WTC11 (cell line): ENCODE measurements at regions not wholly inside any gene's neighbourhood (a gene's known extent, or its start where the extent isn't known, plus 50 kb on each side); places are given as distances from the start of the nearest gene placed in this dataset.

Experiments used
- ATAC-seq: fragments of 200-7000 bp; cut with Tn5 transposase; 2 replicates; pipeline ENCODE4 v1.10.0; 2021; ENCODE audit warnings: mild to moderate bottlenecking, moderate library complexity
- CTCF ChIA-PET: fragments of 300-600 bp; sonication (Branson Sonifier 250); formaldehyde crosslinking; loops from one replicate; lab custom pipeline; 2021; ENCODE audit warnings: antibody characterized with exemption; lab: Charles Lee
- POLR2A ChIA-PET: fragments of 350-600 bp; sonication (Branson Sonifier 250); formaldehyde crosslinking; loops from one replicate; lab custom pipeline; 2021; ENCODE audit warnings: antibody characterized with exemption; lab: Charles Lee
- DNase-seq: peaks from one replicate; pipeline ENCODE4 v3.0.0; 2021; ENCODE audit warnings: low spot score
- H3K27ac Mint-ChIP-seq: 2 replicates; pipeline ENCODE4 v1.8.0; 2021; ENCODE audit warnings: mixed read lengths
- H3K27me3 Mint-ChIP-seq: 2 replicates; pipeline ENCODE4 v1.8.0; 2021; ENCODE audit warnings: low read depth, mild to moderate bottlenecking, moderate library complexity, mixed read lengths
- H3K36me3 Mint-ChIP-seq: 2 replicates; pipeline ENCODE4 v1.8.0; 2021; ENCODE audit warnings: mixed read lengths
- H3K4me1 Mint-ChIP-seq: 2 replicates; pipeline ENCODE4 v1.8.0; 2022; ENCODE audit warnings: mixed read lengths
- H3K4me3 Mint-ChIP-seq: 2 replicates; pipeline ENCODE4 v1.8.0; 2021; ENCODE audit warnings: mild to moderate bottlenecking, moderate library complexity, mixed read lengths
- H3K9me3 Mint-ChIP-seq: 2 replicates; pipeline ENCODE4 v1.8.0; 2021; ENCODE audit warnings: mixed read lengths
- ATF1 ChIP-seq: sonication (generic); formaldehyde crosslinking; IDR thresholded peaks from 2 replicates; pipeline ENCODE4 v1.8.1; 2023; ENCODE audit warnings: mild to moderate bottlenecking, moderate library complexity, missing genetic modification reagents
- EMX1 ChIP-seq: fragments of 250-450 bp; sonication (Bioruptor Pico); IDR thresholded peaks from 2 replicates; pipeline ENCODE4 v1.8.0; 2021; ENCODE audit warnings: mild to moderate bottlenecking
- GABPB1 ChIP-seq: sonication (generic); formaldehyde crosslinking; IDR thresholded peaks from 2 replicates; pipeline ENCODE4 v1.8.1; 2023; ENCODE audit warnings: mild to moderate bottlenecking, missing genetic modification reagents
- GTF2I ChIP-seq: fragments of 250-450 bp; sonication (Bioruptor Pico); conservative IDR thresholded peaks from 2 replicates; pipeline ENCODE4 v1.4.0; 2021; ENCODE audit warnings: mild to moderate bottlenecking
- MXD4 ChIP-seq: fragments of 250-450 bp; sonication (Bioruptor Pico); IDR thresholded peaks from 2 replicates; pipeline ENCODE4 v1.8.0; 2021; ENCODE audit warnings: mild to moderate bottlenecking, moderate library complexity, borderline replicate concordance
- NFATC4 ChIP-seq: fragments of 250-450 bp; sonication (Bioruptor Pico); IDR thresholded peaks from 2 replicates; pipeline ENCODE4 v1.9.0; 2021; ENCODE audit warnings: mild to moderate bottlenecking
- NR1H2 ChIP-seq: sonication (generic); formaldehyde crosslinking; IDR thresholded peaks from 2 replicates; pipeline ENCODE4 v1.9.0; 2021; ENCODE audit warnings: mild to moderate bottlenecking, moderate library complexity, missing genetic modification reagents
- PRRX2 ChIP-seq: fragments of 250-450 bp; sonication (Bioruptor Pico); IDR thresholded peaks from 2 replicates; pipeline ENCODE4 v1.8.0; 2021; ENCODE audit warnings: mild to moderate bottlenecking
- SMAD3 ChIP-seq: sonication (generic); formaldehyde crosslinking; IDR thresholded peaks from 2 replicates; pipeline ENCODE4 v1.8.0; 2022; ENCODE audit warnings: missing genetic modification reagents, mild to moderate bottlenecking, borderline replicate concordance
- TEAD4 ChIP-seq: sonication (generic); formaldehyde crosslinking; IDR thresholded peaks from 2 replicates; pipeline ENCODE4 v1.8.0; 2022; ENCODE audit warnings: mild to moderate bottlenecking, missing genetic modification reagents
- ZBTB21 ChIP-seq: sonication (generic); formaldehyde crosslinking; IDR thresholded peaks from 2 replicates; pipeline ENCODE4 v1.8.1; 2023; ENCODE audit warnings: mild to moderate bottlenecking, missing genetic modification reagents, borderline replicate concordance
- ZNF138 ChIP-seq: sonication (generic); formaldehyde crosslinking; conservative IDR thresholded peaks from 2 replicates; pipeline ENCODE4 v1.8.1; 2022; ENCODE audit warnings: mild to moderate bottlenecking, moderate library complexity, missing genetic modification reagents
- ZNF416 ChIP-seq: fragments of 250-450 bp; sonication (Bioruptor Pico); IDR thresholded peaks from 2 replicates; pipeline ENCODE4 v1.9.0; 2021; ENCODE audit warnings: mild to moderate bottlenecking, inconsistent platforms
- TF ChIP-seq, protein P1 (sequence below): sonication (generic); formaldehyde crosslinking; IDR thresholded peaks from 2 replicates; pipeline ENCODE4 v1.8.0; 2022; ENCODE audit warnings: mild to moderate bottlenecking, missing genetic modification reagents
- TF ChIP-seq, protein P2 (sequence below): sonication (generic); formaldehyde crosslinking; IDR thresholded peaks from 2 replicates; pipeline ENCODE4 v1.8.0; 2023; ENCODE audit warnings: mild to moderate bottlenecking, missing genetic modification reagents
- TF ChIP-seq, protein P3 (sequence below): sonication (generic); formaldehyde crosslinking; IDR thresholded peaks from 2 replicates; pipeline ENCODE4 v1.8.1; 2023; ENCODE audit warnings: mild to moderate bottlenecking, missing genetic modification reagents
- TF ChIP-seq, protein P4 (sequence below): sonication (generic); formaldehyde crosslinking; conservative IDR thresholded peaks from 2 replicates; pipeline ENCODE4 v1.8.1; 2022; ENCODE audit warnings: mild to moderate bottlenecking, missing genetic modification reagents
- TF ChIP-seq, protein P5 (sequence below): sonication (generic); formaldehyde crosslinking; IDR thresholded peaks from 2 replicates; pipeline ENCODE4 v1.8.1; 2022; ENCODE audit warnings: missing genetic modification reagents, borderline replicate concordance
- TF ChIP-seq, protein P6 (sequence below): sonication (generic); formaldehyde crosslinking; IDR thresholded peaks from 2 replicates; pipeline ENCODE4 v1.8.1; 2022; ENCODE audit warnings: low read depth, missing genetic modification reagents, borderline replicate concordance
- TF ChIP-seq, protein P7 (sequence below): fragments of 250-450 bp; sonication (Bioruptor Pico); IDR thresholded peaks from 2 replicates; pipeline ENCODE4 v1.9.0; 2021; ENCODE audit warnings: mild to moderate bottlenecking, borderline replicate concordance

DNA sequence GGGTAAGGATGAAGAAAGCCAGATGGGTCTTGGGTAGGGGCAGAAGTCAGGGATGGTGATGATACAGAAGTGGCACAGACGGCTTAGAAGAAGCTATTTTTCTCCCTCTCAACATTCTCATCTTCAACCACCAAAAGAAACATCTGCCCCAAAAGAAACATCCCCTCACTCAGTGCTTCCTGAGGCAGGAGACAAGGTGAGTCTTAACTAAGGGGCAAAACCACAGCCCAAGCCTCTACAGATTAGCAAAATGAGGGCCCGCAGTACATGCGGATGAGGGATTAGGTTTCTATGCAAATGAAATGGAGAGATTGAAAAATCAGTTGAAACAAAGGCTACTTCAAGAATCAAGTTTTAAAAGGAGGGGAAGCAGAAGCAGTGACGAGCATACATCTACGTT is 241.3 kb upstream of the CCDC196 start:
- H3K27me3 Mint-ChIP-seq, result no peaks in the 10 kb centered on the region; the same call in 1 of the 2 replicates
- POLR2A ChIA-PET, result interaction anchor here (0.6 kb wide), 1 partner anchor 1810 kb away, joined by 5 read pairs; no protein-coding TSS in a partner anchor
- CTCF ChIA-PET, result interaction anchor here (0.6 to 2.1 kb wide), 2 partner anchors 10 to 71 kb away, joined by 3 to 8 read pairs; no protein-coding TSS in a partner anchor
- H3K36me3 Mint-ChIP-seq, result no peaks in the 10 kb centered on the region
- TF ChIP-seq EMX1 (CRISPR knock-in tag), result no peak
- TF ChIP-seq, protein P1, sequence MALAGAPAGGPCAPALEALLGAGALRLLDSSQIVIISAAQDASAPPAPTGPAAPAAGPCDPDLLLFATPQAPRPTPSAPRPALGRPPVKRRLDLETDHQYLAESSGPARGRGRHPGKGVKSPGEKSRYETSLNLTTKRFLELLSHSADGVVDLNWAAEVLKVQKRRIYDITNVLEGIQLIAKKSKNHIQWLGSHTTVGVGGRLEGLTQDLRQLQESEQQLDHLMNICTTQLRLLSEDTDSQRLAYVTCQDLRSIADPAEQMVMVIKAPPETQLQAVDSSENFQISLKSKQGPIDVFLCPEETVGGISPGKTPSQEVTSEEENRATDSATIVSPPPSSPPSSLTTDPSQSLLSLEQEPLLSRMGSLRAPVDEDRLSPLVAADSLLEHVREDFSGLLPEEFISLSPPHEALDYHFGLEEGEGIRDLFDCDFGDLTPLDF (CRISPR knock-in tag), result no peak
- TF ChIP-seq PRRX2 (CRISPR knock-in tag), result no peak
- no peak for TF ChIP-seq ZNF138
- TF ChIP-seq, protein P2, sequence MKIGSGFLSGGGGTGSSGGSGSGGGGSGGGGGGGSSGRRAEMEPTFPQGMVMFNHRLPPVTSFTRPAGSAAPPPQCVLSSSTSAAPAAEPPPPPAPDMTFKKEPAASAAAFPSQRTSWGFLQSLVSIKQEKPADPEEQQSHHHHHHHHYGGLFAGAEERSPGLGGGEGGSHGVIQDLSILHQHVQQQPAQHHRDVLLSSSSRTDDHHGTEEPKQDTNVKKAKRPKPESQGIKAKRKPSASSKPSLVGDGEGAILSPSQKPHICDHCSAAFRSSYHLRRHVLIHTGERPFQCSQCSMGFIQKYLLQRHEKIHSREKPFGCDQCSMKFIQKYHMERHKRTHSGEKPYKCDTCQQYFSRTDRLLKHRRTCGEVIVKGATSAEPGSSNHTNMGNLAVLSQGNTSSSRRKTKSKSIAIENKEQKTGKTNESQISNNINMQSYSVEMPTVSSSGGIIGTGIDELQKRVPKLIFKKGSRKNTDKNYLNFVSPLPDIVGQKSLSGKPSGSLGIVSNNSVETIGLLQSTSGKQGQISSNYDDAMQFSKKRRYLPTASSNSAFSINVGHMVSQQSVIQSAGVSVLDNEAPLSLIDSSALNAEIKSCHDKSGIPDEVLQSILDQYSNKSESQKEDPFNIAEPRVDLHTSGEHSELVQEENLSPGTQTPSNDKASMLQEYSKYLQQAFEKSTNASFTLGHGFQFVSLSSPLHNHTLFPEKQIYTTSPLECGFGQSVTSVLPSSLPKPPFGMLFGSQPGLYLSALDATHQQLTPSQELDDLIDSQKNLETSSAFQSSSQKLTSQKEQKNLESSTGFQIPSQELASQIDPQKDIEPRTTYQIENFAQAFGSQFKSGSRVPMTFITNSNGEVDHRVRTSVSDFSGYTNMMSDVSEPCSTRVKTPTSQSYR (CRISPR knock-in tag), result no peak
- TF ChIP-seq, protein P3, sequence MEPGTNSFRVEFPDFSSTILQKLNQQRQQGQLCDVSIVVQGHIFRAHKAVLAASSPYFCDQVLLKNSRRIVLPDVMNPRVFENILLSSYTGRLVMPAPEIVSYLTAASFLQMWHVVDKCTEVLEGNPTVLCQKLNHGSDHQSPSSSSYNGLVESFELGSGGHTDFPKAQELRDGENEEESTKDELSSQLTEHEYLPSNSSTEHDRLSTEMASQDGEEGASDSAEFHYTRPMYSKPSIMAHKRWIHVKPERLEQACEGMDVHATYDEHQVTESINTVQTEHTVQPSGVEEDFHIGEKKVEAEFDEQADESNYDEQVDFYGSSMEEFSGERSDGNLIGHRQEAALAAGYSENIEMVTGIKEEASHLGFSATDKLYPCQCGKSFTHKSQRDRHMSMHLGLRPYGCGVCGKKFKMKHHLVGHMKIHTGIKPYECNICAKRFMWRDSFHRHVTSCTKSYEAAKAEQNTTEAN (CRISPR knock-in tag), result no peak
- no peaks in the 10 kb centered on the region for H3K9me3 Mint-ChIP-seq
- H3K4me3 Mint-ChIP-seq, result no peak overlapping the region
- peaks cover 14% of the 10 kb centered on the region for H3K4me1 Mint-ChIP-seq
- no peak for DNase-seq
- ATAC-seq, result no peak
- H3K27ac Mint-ChIP-seq, result no peak overlapping the region

DNA sequence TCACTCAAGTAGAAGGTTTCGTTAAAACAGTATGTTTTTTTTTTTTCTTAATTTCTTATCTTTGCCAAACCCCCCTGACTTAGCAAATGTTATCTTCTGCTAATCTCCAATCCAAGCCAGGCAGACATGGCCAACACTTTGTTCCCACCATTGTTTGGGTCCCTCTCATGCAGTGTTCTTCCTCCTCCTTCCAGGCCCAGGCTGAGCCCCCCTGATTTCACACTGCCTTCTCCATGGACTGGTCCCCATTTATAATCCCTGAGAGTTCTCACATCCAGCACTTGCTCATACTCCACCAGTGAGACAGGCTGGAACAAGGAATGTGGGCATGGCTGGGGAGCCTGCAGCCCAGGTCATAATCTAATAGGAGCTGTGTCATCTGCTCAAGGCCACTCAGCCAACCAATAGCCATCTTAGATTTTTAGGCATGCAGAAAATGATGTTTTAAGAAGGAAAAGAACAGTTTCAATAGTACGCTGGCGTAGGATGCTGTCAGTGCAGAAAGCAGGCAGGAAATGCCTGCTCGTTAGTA is 238.4 kb upstream of the CCDC196 start:
- Mint-ChIP-seq H3K27ac (no peak overlapping the region), H3K36me3 (no peaks in the 10 kb centered on the region), H3K4me1 (peaks cover 14% of the 10 kb centered on the region), H3K9me3 (no peaks in the 10 kb centered on the region), H3K4me3 (no peak overlapping the region), H3K27me3 (no peaks in the 10 kb centered on the region; the same call in 1 of the 2 replicates)
- DNase-seq (no peak), ATAC-seq (no peak)
- ChIA-PET POLR2A (no interaction called here), CTCF (no interaction called here)
- TF ChIP-seq TEAD4 (CRISPR knock-in tag), result no peak
- no peak for TF ChIP-seq ZNF138
- TF ChIP-seq NFATC4 (CRISPR knock-in tag), result no peak
- TF ChIP-seq SMAD3, result no peak
- no peak for TF ChIP-seq ZBTB21
- TF ChIP-seq MXD4 (CRISPR knock-in tag), result no peak
- TF ChIP-seq, protein P4, sequence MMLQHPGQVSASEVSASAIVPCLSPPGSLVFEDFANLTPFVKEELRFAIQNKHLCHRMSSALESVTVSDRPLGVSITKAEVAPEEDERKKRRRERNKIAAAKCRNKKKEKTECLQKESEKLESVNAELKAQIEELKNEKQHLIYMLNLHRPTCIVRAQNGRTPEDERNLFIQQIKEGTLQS (CRISPR knock-in tag), result no peak
- TF ChIP-seq GTF2I, result no peak
- TF ChIP-seq NR1H2, result no peak
- TF ChIP-seq, protein P5, sequence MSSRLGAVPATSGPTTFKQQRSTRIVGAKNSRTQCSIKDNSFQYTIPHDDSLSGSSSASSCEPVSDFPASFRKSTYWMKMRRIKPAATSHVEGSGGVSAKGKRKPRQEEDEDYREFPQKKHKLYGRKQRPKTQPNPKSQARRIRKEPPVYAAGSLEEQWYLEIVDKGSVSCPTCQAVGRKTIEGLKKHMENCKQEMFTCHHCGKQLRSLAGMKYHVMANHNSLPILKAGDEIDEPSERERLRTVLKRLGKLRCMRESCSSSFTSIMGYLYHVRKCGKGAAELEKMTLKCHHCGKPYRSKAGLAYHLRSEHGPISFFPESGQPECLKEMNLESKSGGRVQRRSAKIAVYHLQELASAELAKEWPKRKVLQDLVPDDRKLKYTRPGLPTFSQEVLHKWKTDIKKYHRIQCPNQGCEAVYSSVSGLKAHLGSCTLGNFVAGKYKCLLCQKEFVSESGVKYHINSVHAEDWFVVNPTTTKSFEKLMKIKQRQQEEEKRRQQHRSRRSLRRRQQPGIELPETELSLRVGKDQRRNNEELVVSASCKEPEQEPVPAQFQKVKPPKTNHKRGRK (CRISPR knock-in tag), result no peak
- no peak for TF ChIP-seq ATF1 (CRISPR knock-in tag)

DNA sequence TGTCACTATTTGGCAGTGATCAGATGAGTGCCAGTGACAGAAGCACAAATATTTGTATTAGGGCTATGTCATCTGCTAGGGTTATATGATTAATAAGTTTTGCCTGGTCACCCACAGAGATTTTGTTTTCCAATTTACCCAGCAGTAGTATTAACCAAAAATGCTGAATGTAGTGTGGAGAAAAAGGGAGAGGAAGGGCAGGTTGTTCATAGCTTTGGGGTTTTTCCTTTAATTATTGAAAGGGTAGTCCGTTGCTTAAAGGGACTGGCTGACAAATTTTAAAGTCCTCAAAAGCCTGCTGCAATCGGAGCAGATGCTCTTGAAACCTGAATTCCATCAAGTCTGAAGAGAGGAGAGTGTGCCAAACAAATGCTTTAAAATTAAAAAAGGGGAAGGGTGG is 237.9 kb upstream of the CCDC196 start:
- DNase-seq (no peak), ATAC-seq (no peak)
- H3K27me3 Mint-ChIP-seq, result no peaks in the 10 kb centered on the region; the same call in 1 of the 2 replicates
- no peaks in the 10 kb centered on the region for H3K9me3 Mint-ChIP-seq
- ChIA-PET POLR2A (no interaction called here), CTCF (no interaction called here)
- H3K4me3 Mint-ChIP-seq, result no peak overlapping the region
- H3K4me1 Mint-ChIP-seq, result peaks cover 14% of the 10 kb centered on the region
- no peak overlapping the region for H3K27ac Mint-ChIP-seq
- H3K36me3 Mint-ChIP-seq, result no peaks in the 10 kb centered on the region
- TF ChIP-seq, protein P6, sequence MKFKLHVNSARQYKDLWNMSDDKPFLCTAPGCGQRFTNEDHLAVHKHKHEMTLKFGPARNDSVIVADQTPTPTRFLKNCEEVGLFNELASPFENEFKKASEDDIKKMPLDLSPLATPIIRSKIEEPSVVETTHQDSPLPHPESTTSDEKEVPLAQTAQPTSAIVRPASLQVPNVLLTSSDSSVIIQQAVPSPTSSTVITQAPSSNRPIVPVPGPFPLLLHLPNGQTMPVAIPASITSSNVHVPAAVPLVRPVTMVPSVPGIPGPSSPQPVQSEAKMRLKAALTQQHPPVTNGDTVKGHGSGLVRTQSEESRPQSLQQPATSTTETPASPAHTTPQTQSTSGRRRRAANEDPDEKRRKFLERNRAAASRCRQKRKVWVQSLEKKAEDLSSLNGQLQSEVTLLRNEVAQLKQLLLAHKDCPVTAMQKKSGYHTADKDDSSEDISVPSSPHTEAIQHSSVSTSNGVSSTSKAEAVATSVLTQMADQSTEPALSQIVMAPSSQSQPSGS (CRISPR knock-in tag), result no peak
- no peak for TF ChIP-seq ZNF416
- TF ChIP-seq, protein P7, sequence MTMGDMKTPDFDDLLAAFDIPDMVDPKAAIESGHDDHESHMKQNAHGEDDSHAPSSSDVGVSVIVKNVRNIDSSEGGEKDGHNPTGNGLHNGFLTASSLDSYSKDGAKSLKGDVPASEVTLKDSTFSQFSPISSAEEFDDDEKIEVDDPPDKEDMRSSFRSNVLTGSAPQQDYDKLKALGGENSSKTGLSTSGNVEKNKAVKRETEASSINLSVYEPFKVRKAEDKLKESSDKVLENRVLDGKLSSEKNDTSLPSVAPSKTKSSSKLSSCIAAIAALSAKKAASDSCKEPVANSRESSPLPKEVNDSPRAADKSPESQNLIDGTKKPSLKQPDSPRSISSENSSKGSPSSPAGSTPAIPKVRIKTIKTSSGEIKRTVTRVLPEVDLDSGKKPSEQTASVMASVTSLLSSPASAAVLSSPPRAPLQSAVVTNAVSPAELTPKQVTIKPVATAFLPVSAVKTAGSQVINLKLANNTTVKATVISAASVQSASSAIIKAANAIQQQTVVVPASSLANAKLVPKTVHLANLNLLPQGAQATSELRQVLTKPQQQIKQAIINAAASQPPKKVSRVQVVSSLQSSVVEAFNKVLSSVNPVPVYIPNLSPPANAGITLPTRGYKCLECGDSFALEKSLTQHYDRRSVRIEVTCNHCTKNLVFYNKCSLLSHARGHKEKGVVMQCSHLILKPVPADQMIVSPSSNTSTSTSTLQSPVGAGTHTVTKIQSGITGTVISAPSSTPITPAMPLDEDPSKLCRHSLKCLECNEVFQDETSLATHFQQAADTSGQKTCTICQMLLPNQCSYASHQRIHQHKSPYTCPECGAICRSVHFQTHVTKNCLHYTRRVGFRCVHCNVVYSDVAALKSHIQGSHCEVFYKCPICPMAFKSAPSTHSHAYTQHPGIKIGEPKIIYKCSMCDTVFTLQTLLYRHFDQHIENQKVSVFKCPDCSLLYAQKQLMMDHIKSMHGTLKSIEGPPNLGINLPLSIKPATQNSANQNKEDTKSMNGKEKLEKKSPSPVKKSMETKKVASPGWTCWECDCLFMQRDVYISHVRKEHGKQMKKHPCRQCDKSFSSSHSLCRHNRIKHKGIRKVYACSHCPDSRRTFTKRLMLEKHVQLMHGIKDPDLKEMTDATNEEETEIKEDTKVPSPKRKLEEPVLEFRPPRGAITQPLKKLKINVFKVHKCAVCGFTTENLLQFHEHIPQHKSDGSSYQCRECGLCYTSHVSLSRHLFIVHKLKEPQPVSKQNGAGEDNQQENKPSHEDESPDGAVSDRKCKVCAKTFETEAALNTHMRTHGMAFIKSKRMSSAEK (CRISPR knock-in tag), result no peak
- no peak for TF ChIP-seq GABPB1 (CRISPR knock-in tag)
- no peak for TF ChIP-seq NR1H2
- TF ChIP-seq ZBTB21, result no peak
